Activated CD4-positive, CD25-positive, alpha-beta regulatory T cell treated with anti-CD3 and anti-CD28 coated beads, Interleukin-2, amount 50 U/mL, for 72 hours (primary cell): ENCODE measurements at regions not wholly inside any gene's neighbourhood (a gene's known extent, or its start where the extent isn't known, plus 50 kb on each side); places are given as distances from the start of the nearest gene placed in this dataset.

ENCODE experiments used
- DNase-seq: peaks from one replicate; pipeline ENCODE4 v3.0.0; 2021

- no peak for DNase-seq
These were observed 107.7 kb upstream of the MAP2 start for GRCh38 chr2:209316141-209316540.

DNA sequence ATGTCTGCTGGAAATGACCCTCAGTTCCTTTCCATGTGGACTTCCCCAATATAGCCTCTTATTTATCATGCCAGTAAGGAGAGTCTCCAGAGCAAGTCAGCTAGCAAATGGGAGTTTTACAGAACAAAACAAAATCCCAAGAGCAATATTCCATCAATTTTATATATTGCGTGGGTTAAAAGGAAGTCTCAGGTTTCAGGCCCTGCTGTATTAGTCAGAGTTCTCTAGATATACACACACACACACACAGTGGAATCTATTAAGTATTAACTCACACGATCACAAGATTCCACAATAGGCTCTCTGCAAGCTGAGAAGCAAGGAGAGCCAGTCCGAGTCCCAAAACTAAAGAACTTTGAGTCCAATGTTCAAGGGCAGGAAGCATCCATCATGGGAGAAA, 102.8 kb upstream of the MAP2 start:
- DNase-seq: no peak

GRCh38 chr2:209321581-209321980, 102.3 kb upstream of the MAP2 start:
- DNase-seq: no peak

- DNase-seq: no peak
These were observed 101.8 kb upstream of the MAP2 start for GRCh38 chr2:209322041-209322440.

DNA sequence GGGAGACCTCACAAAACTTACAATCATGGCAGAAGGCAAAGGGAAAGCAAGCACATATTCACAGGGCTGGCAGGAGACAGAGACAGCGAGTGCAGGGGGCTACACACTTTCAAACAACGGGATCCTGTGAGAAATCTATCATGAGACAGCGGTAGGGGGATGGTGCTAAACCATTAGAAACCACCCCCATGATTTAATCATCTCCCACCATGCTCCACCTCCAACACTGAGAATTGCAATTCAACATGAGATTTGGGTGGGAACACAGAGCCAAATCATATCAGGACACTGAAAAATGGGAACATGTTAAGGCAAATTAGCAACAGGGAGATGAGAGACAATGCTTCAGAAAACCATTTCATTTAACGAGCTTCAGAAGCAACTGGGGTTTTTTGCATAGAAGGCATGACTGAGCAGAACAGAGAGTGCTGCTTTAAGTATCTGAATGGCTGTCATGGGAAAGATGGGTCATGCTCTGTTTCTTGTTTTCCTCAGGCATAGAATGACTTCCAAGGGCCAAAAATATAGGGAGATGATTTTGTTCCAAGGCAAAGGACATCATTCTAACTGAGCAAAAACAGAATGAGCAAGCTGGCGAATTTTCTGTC, 100.8 kb upstream of the MAP2 start:
- DNase-seq: no peak

DNA sequence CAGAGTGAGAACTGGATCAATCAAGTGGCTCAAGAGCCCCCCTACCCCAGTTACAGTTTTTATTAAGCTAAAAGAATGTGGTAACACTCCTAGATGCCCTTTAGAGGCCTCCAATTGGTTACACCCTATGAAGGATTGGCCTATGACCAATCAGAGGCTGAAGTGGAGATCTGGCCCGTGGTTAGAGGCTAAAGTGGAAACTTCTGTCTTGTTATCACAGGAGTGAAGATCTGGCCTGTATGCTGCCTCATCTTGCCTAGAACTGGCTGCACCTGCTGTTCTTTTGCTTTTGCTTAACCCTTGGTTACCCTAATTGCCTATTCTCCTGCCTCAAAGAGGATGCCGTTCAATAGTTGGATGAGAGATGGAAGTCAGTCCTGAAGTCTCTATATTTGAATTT, 100.1 kb upstream of the MAP2 start:
- DNase-seq: no peak

GRCh38 chr2:209324281-209324680, 99.6 kb upstream of the MAP2 start:
- DNase-seq: no peak

GRCh38 chr2:209331291-209331844, 92.5 kb upstream of the MAP2 start:
- no peak for DNase-seq

DNA sequence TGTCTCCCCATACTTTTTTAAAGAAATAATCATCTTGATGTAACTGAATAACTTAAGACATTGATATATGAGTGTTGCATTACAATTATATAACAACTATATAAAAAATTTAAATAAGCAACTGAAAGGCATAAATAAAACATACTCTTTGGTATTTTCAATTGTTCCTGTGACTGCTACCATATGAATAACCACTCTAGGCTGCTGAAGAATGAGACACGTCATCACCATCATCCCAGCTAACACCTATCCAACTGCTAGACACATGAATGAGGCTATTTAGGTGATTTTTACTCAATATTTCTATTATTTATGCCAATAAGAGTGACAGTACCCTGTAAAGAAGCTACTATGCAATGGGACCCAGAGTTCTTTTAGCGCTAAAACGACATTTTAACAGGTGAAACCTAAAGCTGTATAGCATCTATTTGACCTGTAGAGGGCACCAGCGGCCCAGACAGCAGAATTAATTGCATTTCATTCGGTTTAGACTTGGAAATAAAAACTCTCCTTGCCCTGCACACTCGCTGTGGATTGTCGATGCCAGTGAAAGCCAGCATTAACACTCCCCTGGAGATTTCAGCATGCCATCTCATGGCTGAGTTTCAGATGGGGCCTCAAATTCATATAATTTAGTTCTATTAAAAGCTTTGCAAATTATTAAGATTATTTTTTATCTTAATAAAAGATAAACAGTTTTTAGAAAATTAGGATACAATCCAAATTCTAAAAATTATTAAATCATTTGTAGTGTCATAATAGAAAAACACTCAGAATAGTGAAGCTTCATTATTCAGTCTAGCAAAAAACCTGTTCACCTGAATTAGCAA, 89.4 kb upstream of the MAP2 start:
- DNase-seq: peak; percentile 28

- DNase-seq: no peak
These were observed 83.3 kb upstream of the MAP2 start for GRCh38 chr2:209340522-209340921.

GRCh38 chr2:209344349-209344748, 79.5 kb upstream of the MAP2 start:
- DNase-seq: no peak

DNA sequence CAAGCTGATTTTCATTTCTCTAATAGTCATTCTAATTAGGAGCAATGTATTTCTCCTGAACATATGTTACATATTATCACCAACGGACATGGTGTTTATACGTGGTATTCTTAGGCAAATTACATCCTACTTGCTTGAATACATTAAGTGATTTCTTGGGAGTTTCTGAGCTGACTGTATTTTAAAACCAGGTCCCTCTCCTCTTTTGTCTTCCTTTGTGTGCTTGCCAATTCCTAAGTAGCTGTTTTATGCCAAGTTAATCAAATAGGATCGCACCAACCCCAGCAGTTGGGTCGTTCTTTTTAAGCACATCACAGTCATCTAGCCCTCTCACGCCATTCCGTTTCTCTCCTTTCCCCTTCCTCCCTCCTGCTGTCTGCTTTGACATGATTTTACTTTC, 75.4 kb upstream of the MAP2 start:
- DNase-seq: no peak

- no peak for DNase-seq
These were observed 72.2 kb upstream of the MAP2 start for GRCh38 chr2:209351636-209352035.

- DNase-seq: no peak
These were observed 64.9 kb upstream of the MAP2 start for GRCh38 chr2:209358992-209359391.

DNA sequence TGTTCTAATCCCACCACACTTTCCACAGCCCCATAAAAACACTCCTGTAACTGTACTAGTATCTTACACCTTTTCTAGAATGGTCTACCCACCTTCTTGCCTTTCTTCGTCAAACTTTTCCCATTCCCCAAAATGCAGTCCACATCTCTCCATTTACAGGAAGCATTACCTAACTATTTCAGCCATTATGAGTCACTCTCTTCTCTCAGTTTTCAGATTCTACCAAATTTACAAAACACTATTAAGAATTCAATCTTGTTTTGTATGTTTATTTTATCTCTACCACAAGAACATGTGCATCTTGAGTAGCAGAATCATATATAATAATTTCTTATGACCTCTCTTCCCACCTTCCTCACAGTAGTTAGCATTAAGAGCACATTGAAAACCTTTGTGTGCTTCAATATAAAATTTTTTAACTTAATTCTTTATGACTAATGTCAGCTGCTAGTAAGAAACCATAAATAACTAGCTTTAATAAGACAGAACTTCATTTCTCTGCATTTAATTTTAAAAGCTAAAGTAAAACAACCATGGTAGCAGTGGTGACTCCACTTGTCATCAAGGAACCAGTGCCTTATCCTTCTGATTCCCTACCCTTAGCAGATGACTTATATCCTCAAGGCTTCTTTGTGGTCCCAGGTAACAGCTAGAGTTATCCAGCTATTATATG, 56.6 kb upstream of the MAP2 start:
- no peak for DNase-seq

DNA sequence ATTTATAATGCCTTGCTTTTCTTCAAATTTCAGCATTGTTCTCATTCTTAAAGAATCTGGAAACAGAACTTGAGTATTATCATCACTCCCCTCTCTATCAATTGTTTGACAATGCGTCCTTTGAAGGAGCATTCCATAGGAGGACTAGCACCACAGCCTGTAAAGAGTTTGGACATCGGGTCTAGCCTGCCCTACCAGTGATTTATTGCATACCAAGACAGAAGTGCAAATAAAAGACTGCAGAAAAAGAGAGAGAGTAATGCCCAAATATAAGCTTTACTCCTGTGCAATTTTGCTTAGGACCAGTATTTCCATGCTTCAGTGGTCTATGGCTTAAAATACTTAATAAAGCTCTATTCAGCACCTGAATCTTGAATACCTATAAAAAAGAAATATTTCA, 55.4 kb upstream of the MAP2 start:
- DNase-seq: no peak

DNA sequence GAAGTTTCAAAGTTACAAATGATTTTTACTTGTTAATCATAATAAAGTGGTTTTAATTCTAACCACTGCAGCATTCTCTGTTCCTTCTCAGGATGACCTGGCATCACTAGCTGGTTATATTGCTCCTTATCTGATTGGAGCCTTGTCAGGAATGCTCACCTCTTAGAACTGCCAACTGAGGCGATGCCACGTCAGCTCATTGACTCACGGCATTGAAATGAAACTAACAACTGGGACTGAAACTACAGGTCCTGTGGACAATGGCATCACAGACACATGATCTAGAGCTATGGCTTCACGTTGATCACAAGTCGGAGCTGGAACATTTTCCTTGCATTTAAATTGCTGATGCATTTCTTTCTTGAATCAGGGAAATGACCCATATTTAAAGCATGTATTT, 54.9 kb upstream of the MAP2 start:
- no peak for DNase-seq

DNA sequence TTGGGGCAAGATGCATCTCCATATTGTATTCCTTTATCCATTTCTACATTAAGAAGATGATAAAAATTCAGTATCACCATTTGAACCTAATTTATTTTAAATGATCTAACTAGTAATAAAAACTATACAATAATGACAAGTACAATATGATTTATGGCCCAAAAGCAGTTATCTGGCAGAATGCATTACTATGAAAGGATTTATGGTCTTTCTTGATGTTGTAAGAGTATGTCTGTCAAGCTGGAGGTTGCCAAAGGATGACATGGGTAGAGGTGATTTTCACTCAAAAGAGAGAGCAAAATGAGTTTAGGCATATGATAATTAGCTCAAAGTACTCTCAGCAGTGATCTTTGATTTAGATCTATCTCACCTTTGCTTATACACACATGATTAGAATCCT, 54.2 kb upstream of the MAP2 start:
- no peak for DNase-seq

GRCh38 chr2:209371407-209371806, 52.4 kb upstream of the MAP2 start:
- no peak for DNase-seq
